GM19395 (cell line): ENCODE measurements at regions not wholly inside any gene's neighbourhood (a gene's known extent, or its start where the extent isn't known, plus 50 kb on each side); places are given as distances from the start of the nearest gene placed in this dataset.

Experiments
- ATAC-seq: cut with Tn5 transposase; IDR thresholded peaks from one replicate; pipeline ENCODE4 v1.9.1; 2021; ENCODE audit warnings: mild to moderate bottlenecking, moderate library complexity; ENCODE audit not compliant: unreplicated experiment

GRCh38 chr13:34847766-34848165 lies 94.3 kb upstream of the NBEA start:
- no peak for ATAC-seq

- ATAC-seq = no peak
Measured at GRCh38 chr13:34849406-34849805, 92.7 kb upstream of the NBEA start.

GRCh38 chr13:34853161-34853560 lies 88.9 kb upstream of the NBEA start:
- ATAC-seq = no peak

GRCh38 chr13:34857558-34858325 lies 84.3 kb upstream of the NBEA start:
- ATAC-seq = no peak

GRCh38 chr13:34862311-34862710 lies 79.8 kb upstream of the NBEA start:
- no peak for ATAC-seq

- ATAC-seq = no peak
Measured at GRCh38 chr13:34862716-34863115, 79.4 kb upstream of the NBEA start.

GRCh38 chr13:34863360-34864135 lies 78.5 kb upstream of the NBEA start:
- ATAC-seq = no peak

- no peak for ATAC-seq
Measured at GRCh38 chr13:34864671-34865070, 77.4 kb upstream of the NBEA start.

- no peak for ATAC-seq
Measured at GRCh38 chr13:34867590-34867989, 74.5 kb upstream of the NBEA start.

GRCh38 chr13:34868733-34869132 lies 73.3 kb upstream of the NBEA start:
- no peak for ATAC-seq

- no peak for ATAC-seq
Measured at GRCh38 chr13:34869696-34870095, 72.4 kb upstream of the NBEA start.

GRCh38 chr13:34878329-34878728 lies 63.7 kb upstream of the NBEA start:
- ATAC-seq = no peak

GRCh38 chr13:34879851-34880250 lies 62.2 kb upstream of the NBEA start:
- no peak for ATAC-seq

- ATAC-seq = no peak
Measured at GRCh38 chr13:34881494-34881893, 60.6 kb upstream of the NBEA start.

- no peak for ATAC-seq
Measured at GRCh38 chr13:34883396-34883795, 58.7 kb upstream of the NBEA start.

- no peak for ATAC-seq
Measured at GRCh38 chr13:34884366-34884765, 57.7 kb upstream of the NBEA start.

- no peak for ATAC-seq
Measured at GRCh38 chr13:34886121-34886875, 55.8 kb upstream of the NBEA start.

GRCh38 chr13:34886987-34887386 lies 55.1 kb upstream of the NBEA start:
- no peak for ATAC-seq
